WERI-Rb-1 (cell line): ENCODE measurements at regions not wholly inside any gene's neighbourhood (a gene's known extent, or its start where the extent isn't known, plus 50 kb on each side); places are given as distances from the start of the nearest gene placed in this dataset.

ENCODE experiments used
- DNase-seq: peaks from one replicate; pipeline ENCODE4 v3.0.0-alpha.2; 2020
- H3K27ac ChIP-seq: fragments of 250-450 bp; sonication (Bioruptor Pico); 2 replicates; pipeline ENCODE4 v1.5.1; 2020; ENCODE audit warnings: mild to moderate bottlenecking, moderate library complexity
- H3K27me3 ChIP-seq: fragments of 250-450 bp; sonication (Bioruptor Pico); 2 replicates; pipeline ENCODE4 v1.5.1; 2021; ENCODE audit warnings: mild to moderate bottlenecking, low read depth, moderate library complexity; ENCODE audit not compliant: insufficient read depth, severe bottlenecking
- H3K36me3 ChIP-seq: fragments of 250-450 bp; sonication (Bioruptor Pico); 2 replicates; pipeline ENCODE4 v1.5.1; 2020; ENCODE audit warnings: mild to moderate bottlenecking, moderate library complexity
- H3K4me3 ChIP-seq: 2 replicates; pipeline ENCODE4 v1.5.1; 2011; ENCODE audit warnings: low read depth, mild to moderate bottlenecking, control low read depth, low read length
- H3K9me3 ChIP-seq: fragments of 250-450 bp; sonication (Bioruptor Pico); 2 replicates; pipeline ENCODE4 v1.5.1; 2021; ENCODE audit warnings: mild to moderate bottlenecking, moderate library complexity; ENCODE audit not compliant: severe bottlenecking
- TF ChIP-seq, protein P1 (sequence below): IDR thresholded peaks from 2 replicates; pipeline ENCODE4 v1.5.1; 2011; ENCODE audit warnings: low read depth, mild to moderate bottlenecking, control low read depth, inconsistent platforms, low read length

- no peaks in the 10 kb centered on the region for H3K27me3 ChIP-seq
- H3K27ac ChIP-seq, result no peak overlapping the region
- DNase-seq, result no peak
- H3K36me3 ChIP-seq, result no peaks in the 10 kb centered on the region
- no peak overlapping the region for H3K4me3 ChIP-seq
- peaks cover 4% of the 10 kb centered on the region for H3K9me3 ChIP-seq
- TF ChIP-seq, protein P1, sequence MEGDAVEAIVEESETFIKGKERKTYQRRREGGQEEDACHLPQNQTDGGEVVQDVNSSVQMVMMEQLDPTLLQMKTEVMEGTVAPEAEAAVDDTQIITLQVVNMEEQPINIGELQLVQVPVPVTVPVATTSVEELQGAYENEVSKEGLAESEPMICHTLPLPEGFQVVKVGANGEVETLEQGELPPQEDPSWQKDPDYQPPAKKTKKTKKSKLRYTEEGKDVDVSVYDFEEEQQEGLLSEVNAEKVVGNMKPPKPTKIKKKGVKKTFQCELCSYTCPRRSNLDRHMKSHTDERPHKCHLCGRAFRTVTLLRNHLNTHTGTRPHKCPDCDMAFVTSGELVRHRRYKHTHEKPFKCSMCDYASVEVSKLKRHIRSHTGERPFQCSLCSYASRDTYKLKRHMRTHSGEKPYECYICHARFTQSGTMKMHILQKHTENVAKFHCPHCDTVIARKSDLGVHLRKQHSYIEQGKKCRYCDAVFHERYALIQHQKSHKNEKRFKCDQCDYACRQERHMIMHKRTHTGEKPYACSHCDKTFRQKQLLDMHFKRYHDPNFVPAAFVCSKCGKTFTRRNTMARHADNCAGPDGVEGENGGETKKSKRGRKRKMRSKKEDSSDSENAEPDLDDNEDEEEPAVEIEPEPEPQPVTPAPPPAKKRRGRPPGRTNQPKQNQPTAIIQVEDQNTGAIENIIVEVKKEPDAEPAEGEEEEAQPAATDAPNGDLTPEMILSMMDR, result no peak
Measured at GRCh38 chr4:124862261-124862660, 149.7 kb upstream of the ANKRD50 start.

GRCh38 chr4:124861761-124862160, 149.2 kb upstream of the ANKRD50 start:
- DNase-seq, result no peak
- H3K36me3 ChIP-seq, result no peaks in the 10 kb centered on the region

GRCh38 chr4:124854968-124855367, 142.4 kb upstream of the ANKRD50 start:
- Histone ChIP-seq H3K4me3 (no peak overlapping the region), H3K27ac (no peak overlapping the region)

More at GRCh38 chr4:124861761-124862160, 149.2 kb upstream of the ANKRD50 start:
- no peak overlapping the region for H3K4me3 ChIP-seq
- H3K27me3 ChIP-seq, result no peaks in the 10 kb centered on the region
- peaks cover 4% of the 10 kb centered on the region for H3K9me3 ChIP-seq
- H3K27ac ChIP-seq, result no peak overlapping the region
- TF ChIP-seq, protein P1, result no peak

DNA sequence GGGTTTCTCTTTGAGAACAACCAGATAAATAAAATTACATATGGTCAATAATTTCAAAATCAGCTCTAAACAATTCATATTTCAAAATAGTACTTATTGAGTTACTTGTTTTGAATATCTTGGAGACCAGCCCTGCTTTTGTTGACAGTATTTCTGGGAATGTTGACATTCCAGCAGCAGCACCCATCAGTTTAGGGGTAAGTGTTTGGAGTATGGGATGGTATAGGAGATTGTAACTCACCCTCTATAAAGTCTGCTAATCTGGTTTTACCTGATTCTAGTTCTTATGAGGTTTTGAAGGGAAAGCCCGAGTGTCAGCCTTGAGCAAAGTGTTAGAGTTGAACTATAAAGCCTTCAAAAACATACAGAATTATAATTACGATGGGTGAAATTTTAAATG, 139.2 kb upstream of the ANKRD50 start:
- DNase-seq, result no peak

More at GRCh38 chr4:124854968-124855367, 142.4 kb upstream of the ANKRD50 start:
- TF ChIP-seq, protein P1, result no peak
- Histone ChIP-seq H3K27me3 (no peaks in the 10 kb centered on the region), H3K36me3 (no peaks in the 10 kb centered on the region), H3K9me3 (no peaks in the 10 kb centered on the region)
- no peak for DNase-seq

GRCh38 chr4:124846306-124846705, 133.8 kb upstream of the ANKRD50 start:
- TF ChIP-seq, protein P1, result no peak
- H3K9me3 ChIP-seq, result no peaks in the 10 kb centered on the region
- no peak overlapping the region for H3K27ac ChIP-seq

More for the DNA sequence above, 139.2 kb upstream of the ANKRD50 start:
- no peak overlapping the region for H3K4me3 ChIP-seq
- H3K9me3 ChIP-seq, result no peaks in the 10 kb centered on the region
- H3K36me3 ChIP-seq, result no peaks in the 10 kb centered on the region
- H3K27me3 ChIP-seq, result no peaks in the 10 kb centered on the region
- TF ChIP-seq, protein P1, result no peak
- no peak overlapping the region for H3K27ac ChIP-seq

GRCh38 chr4:124839786-124840390, 127.4 kb upstream of the ANKRD50 start:
- TF ChIP-seq, protein P1, result no peak
- H3K36me3 ChIP-seq, result no peaks in the 10 kb centered on the region
- H3K27ac ChIP-seq, result no peak overlapping the region
- no peak overlapping the region for H3K4me3 ChIP-seq
- DNase-seq, result no peak
- peaks cover 6% of the 10 kb centered on the region for H3K9me3 ChIP-seq
- no peaks in the 10 kb centered on the region for H3K27me3 ChIP-seq

More at GRCh38 chr4:124846306-124846705, 133.8 kb upstream of the ANKRD50 start:
- DNase-seq, result peak; percentile 40
- no peaks in the 10 kb centered on the region for H3K36me3 ChIP-seq
- no peak overlapping the region for H3K4me3 ChIP-seq
- H3K27me3 ChIP-seq, result no peaks in the 10 kb centered on the region
